SK-N-SH treated with all-trans-retinoic acid at 6 μM for 48 hours (cell line): ENCODE measurements at regions not wholly inside any gene's neighbourhood (a gene's known extent, or its start where the extent isn't known, plus 50 kb on each side); places are given as distances from the start of the nearest gene placed in this dataset.

Experiments used
- ATAC-seq: fragments of 200-7000 bp; cut with Tn5 transposase; 3 replicates; pipeline ENCODE4 v1.9.1; 2020; ENCODE audit warnings: mild to moderate bottlenecking, moderate library complexity
- ARNTL ChIP-seq: fragments of 450-650 bp; formaldehyde crosslinking; IDR thresholded peaks from 2 replicates; pipeline ENCODE4 v1.5.0; 2020; ENCODE audit warnings: low read depth, mild to moderate bottlenecking, moderate library complexity, borderline replicate concordance
- BACH2 ChIP-seq: fragments of 250-450 bp; sonication (Bioruptor Pico); IDR thresholded peaks from 2 replicates; pipeline ENCODE4 v1.9.0; 2021; ENCODE audit warnings: mild to moderate bottlenecking, borderline replicate concordance
- CSDC2 ChIP-seq: fragments of 250-450 bp; sonication (Bioruptor Pico); IDR thresholded peaks from 2 replicates; pipeline ENCODE4 v1.5.0; 2020; ENCODE audit warnings: mild to moderate bottlenecking, moderate library complexity
- CSRNP3 ChIP-seq: fragments of 250-450 bp; sonication (Bioruptor Pico); IDR thresholded peaks from 2 replicates; pipeline ENCODE4 v1.5.1; 2021; ENCODE audit warnings: mild to moderate bottlenecking, moderate library complexity
- GLIS3 ChIP-seq: fragments of 250-450 bp; sonication (Bioruptor Pico); IDR thresholded peaks from 2 replicates; pipeline ENCODE4 v1.5.0; 2020; ENCODE audit warnings: mild to moderate bottlenecking, moderate library complexity
- ISL1 ChIP-seq: fragments of 250-450 bp; sonication (Bioruptor Pico); IDR thresholded peaks from 2 replicates; pipeline ENCODE4 v2.1.2; 2022; ENCODE audit warnings: mild to moderate bottlenecking, moderate library complexity
- OSR1 ChIP-seq: fragments of 250-450 bp; sonication (Bioruptor Pico); IDR thresholded peaks from 2 replicates; pipeline ENCODE4 v1.8.0; 2022; ENCODE audit warnings: moderate library complexity, mild to moderate bottlenecking, inconsistent platforms
- PATZ1 ChIP-seq: fragments of 250-450 bp; sonication (Bioruptor Pico); IDR thresholded peaks from 2 replicates; pipeline ENCODE4 v1.8.0; 2020; ENCODE audit warnings: mild to moderate bottlenecking, moderate library complexity, borderline replicate concordance
- POU6F1 ChIP-seq: fragments of 250-450 bp; sonication (Bioruptor Pico); IDR thresholded peaks from 2 replicates; pipeline ENCODE4 v1.8.0; 2021; ENCODE audit warnings: low read depth, mild to moderate bottlenecking, moderate library complexity, borderline replicate concordance
- PPARA ChIP-seq: fragments of 250-450 bp; sonication (Bioruptor Pico); IDR thresholded peaks from 2 replicates; pipeline ENCODE4 v1.5.0; 2020; ENCODE audit warnings: mild to moderate bottlenecking, borderline replicate concordance
- RARB ChIP-seq: fragments of 250-450 bp; sonication (Bioruptor Pico); IDR thresholded peaks from 2 replicates; pipeline ENCODE4 v1.8.0; 2021; ENCODE audit warnings: mild to moderate bottlenecking, moderate library complexity
- SNAI2 ChIP-seq: fragments of 250-450 bp; sonication (Bioruptor Pico); IDR thresholded peaks from 2 replicates; pipeline ENCODE4 v1.5.0; 2020; ENCODE audit warnings: mild to moderate bottlenecking, moderate library complexity
- TCF4 ChIP-seq: fragments of 250-450 bp; sonication (Bioruptor Pico); IDR thresholded peaks from 2 replicates; pipeline ENCODE4 v1.8.0; 2021; ENCODE audit warnings: mild to moderate bottlenecking, moderate library complexity, borderline replicate concordance
- TOX ChIP-seq: fragments of 250-450 bp; sonication (Bioruptor Pico); IDR thresholded peaks from 2 replicates; pipeline ENCODE4 v1.8.0; 2021; ENCODE audit warnings: mild to moderate bottlenecking, moderate library complexity, borderline replicate concordance
- TSHZ2 ChIP-seq: fragments of 250-450 bp; sonication (Bioruptor Pico); IDR thresholded peaks from 2 replicates; pipeline ENCODE4 v1.5.0; 2020; ENCODE audit warnings: mild to moderate bottlenecking, moderate library complexity
- ZC3H10 ChIP-seq: fragments of 250-450 bp; sonication (Bioruptor Pico); IDR thresholded peaks from 2 replicates; pipeline ENCODE4 v1.5.1; 2021; ENCODE audit warnings: mild to moderate bottlenecking, moderate library complexity
- ZFP3 ChIP-seq: fragments of 250-450 bp; sonication (Bioruptor Pico); IDR thresholded peaks from 2 replicates; pipeline ENCODE4 v1.5.0; 2020; ENCODE audit warnings: mild to moderate bottlenecking, moderate library complexity
- ZFP30 ChIP-seq: fragments of 450-650 bp; formaldehyde crosslinking; IDR thresholded peaks from 2 replicates; pipeline ENCODE4 v1.5.0; 2022; ENCODE audit warnings: mild to moderate bottlenecking, moderate library complexity
- ZNF565 ChIP-seq: fragments of 450-650 bp; formaldehyde crosslinking; conservative IDR thresholded peaks from 2 replicates; pipeline ENCODE4 v1.5.0; 2020; ENCODE audit warnings: low read depth, mild to moderate bottlenecking, moderate library complexity
- ZNF70 ChIP-seq: fragments of 450-650 bp; formaldehyde crosslinking; IDR thresholded peaks from 2 replicates; pipeline ENCODE4 v1.5.0; 2020; ENCODE audit warnings: mild to moderate bottlenecking, moderate library complexity

- no peak for ATAC-seq
- TF ChIP-seq CSDC2, result no peak
- TF ChIP-seq ZFP30 (CRISPR knock-in tag), result no peak
- no peak for TF ChIP-seq OSR1 (CRISPR knock-in tag)
- no peak for TF ChIP-seq PATZ1 (CRISPR knock-in tag)
- TF ChIP-seq ZC3H10 (CRISPR knock-in tag), result no peak
- no peak for TF ChIP-seq GLIS3 (CRISPR knock-in tag)
- TF ChIP-seq RARB (CRISPR knock-in tag), result no peak
- TF ChIP-seq ZNF565 (CRISPR knock-in tag), result no peak
- no peak for TF ChIP-seq TSHZ2 (CRISPR knock-in tag)
- no peak for TF ChIP-seq SNAI2
- no peak for TF ChIP-seq TOX (CRISPR knock-in tag)
- no peak for TF ChIP-seq ARNTL (CRISPR knock-in tag)
- no peak for TF ChIP-seq BACH2 (CRISPR knock-in tag)
- no peak for TF ChIP-seq ISL1
- TF ChIP-seq POU6F1, result no peak
- no peak for TF ChIP-seq TCF4
- no peak for TF ChIP-seq CSRNP3
- no peak for TF ChIP-seq ZFP3
Measured at GRCh38 chr2:106041150-106041549, 153.0 kb downstream of the UXS1 start.

- no peak for ATAC-seq
- TF ChIP-seq OSR1 (CRISPR knock-in tag) (no peak), GLIS3 (CRISPR knock-in tag) (no peak), ZNF565 (CRISPR knock-in tag) (no peak), PPARA (no peak), TOX (CRISPR knock-in tag) (no peak), CSRNP3 (no peak), TSHZ2 (CRISPR knock-in tag) (no peak), SNAI2 (no peak), CSDC2 (no peak), ZNF70 (CRISPR knock-in tag) (no peak), POU6F1 (no peak)
Measured at GRCh38 chr2:106039634-106040315, 154.3 kb downstream of the UXS1 start.
